HFFc6 (cell line): ENCODE measurements at regions not wholly inside any gene's neighbourhood (a gene's known extent, or its start where the extent isn't known, plus 50 kb on each side); places are given as distances from the start of the nearest gene placed in this dataset.

Experiments
- DNase-seq: peaks from one replicate; pipeline ENCODE4 v3.0.0-alpha.2; 2018
- H3K27ac Mint-ChIP-seq: 2 replicates; pipeline ENCODE4 v1.8.0; 2020; ENCODE audit warnings: mild to moderate bottlenecking, mixed read lengths
- H3K27me3 Mint-ChIP-seq: 2 replicates; pipeline ENCODE4 v1.8.0; 2021; ENCODE audit warnings: mild to moderate bottlenecking, moderate library complexity, mixed read lengths; ENCODE audit not compliant: insufficient read depth
- H3K36me3 Mint-ChIP-seq: 2 replicates; pipeline ENCODE4 v1.8.0; 2021; ENCODE audit warnings: low read depth, mixed read lengths
- H3K4me1 Mint-ChIP-seq: 2 replicates; pipeline ENCODE4 v1.8.0; 2020; ENCODE audit warnings: low read depth, mixed read lengths
- H3K4me3 Mint-ChIP-seq: 2 replicates; pipeline ENCODE4 v1.8.0; 2020; ENCODE audit warnings: mild to moderate bottlenecking, moderate library complexity, mixed read lengths
- H3K9me3 Mint-ChIP-seq: 2 replicates; pipeline ENCODE4 v1.8.0; 2020; ENCODE audit warnings: mild to moderate bottlenecking, mixed read lengths
- CTCF ChIP-seq: fragments of 200-600 bp; sonication (generic); IDR thresholded peaks from 2 replicates; pipeline ENCODE4 v1.5.0; 2021; ENCODE audit warnings: antibody characterized with exemption, mild to moderate bottlenecking

GRCh38 chr12:124377981-124378509 is 83.2 kb downstream of the RFLNA start:
- Mint-ChIP-seq H3K9me3 (no peaks in the 10 kb centered on the region), H3K36me3 (peaks cover 36% of the 10 kb centered on the region), H3K27ac (peak overlapping the region; percentile 97), H3K27me3 (peaks cover 27% of the 10 kb centered on the region), H3K4me3 (peak overlapping the region; percentile 24; the same call in 1 of the 2 replicates), H3K4me1 (peaks cover 62% of the 10 kb centered on the region)
- DNase-seq, result no peak
- TF ChIP-seq CTCF, result no peak

- H3K4me3 Mint-ChIP-seq, result no peak overlapping the region
- no peaks in the 10 kb centered on the region for H3K9me3 Mint-ChIP-seq
- TF ChIP-seq CTCF, result no peak
- no peak for DNase-seq
- peaks cover 16% of the 10 kb centered on the region for H3K27me3 Mint-ChIP-seq
- peaks cover 46% of the 10 kb centered on the region for H3K4me1 Mint-ChIP-seq
- H3K27ac Mint-ChIP-seq, result peak overlapping the region; percentile 69
- peaks cover 29% of the 10 kb centered on the region for H3K36me3 Mint-ChIP-seq
Measured at GRCh38 chr12:124376435-124376834, 81.5 kb downstream of the RFLNA start.

- DNase-seq, result no peak
- H3K27me3 Mint-ChIP-seq, result peaks cover 16% of the 10 kb centered on the region
- H3K4me3 Mint-ChIP-seq, result no peak overlapping the region
- peaks cover 45% of the 10 kb centered on the region for H3K4me1 Mint-ChIP-seq
- TF ChIP-seq CTCF, result no peak
- 0 out of 2 replicates have a peak overlapping the region, but pooled peaks have one; percentile 16 for H3K27ac Mint-ChIP-seq
- peaks cover 25% of the 10 kb centered on the region for H3K36me3 Mint-ChIP-seq
- H3K9me3 Mint-ChIP-seq, result no peaks in the 10 kb centered on the region
Measured at GRCh38 chr12:124375789-124376175, 80.9 kb downstream of the RFLNA start.

- Mint-ChIP-seq H3K4me3 (no peak overlapping the region), H3K9me3 (no peaks in the 10 kb centered on the region), H3K4me1 (peaks cover 45% of the 10 kb centered on the region), H3K27ac (peak overlapping the region; percentile 36), H3K36me3 (peaks cover 25% of the 10 kb centered on the region), H3K27me3 (peaks cover 16% of the 10 kb centered on the region)
- TF ChIP-seq CTCF, result peak; percentile 46
- DNase-seq, result no peak
Measured at GRCh38 chr12:124375141-124375788, 80.4 kb downstream of the RFLNA start.

- Mint-ChIP-seq H3K27ac (peak overlapping the region; percentile 36; the same call in 1 of the 2 replicates), H3K4me3 (no peak overlapping the region), H3K4me1 (peaks cover 45% of the 10 kb centered on the region), H3K9me3 (no peaks in the 10 kb centered on the region), H3K27me3 (peaks cover 22% of the 10 kb centered on the region), H3K36me3 (peaks cover 22% of the 10 kb centered on the region)
- no peak for TF ChIP-seq CTCF
- DNase-seq, result no peak
Measured at GRCh38 chr12:124374567-124374966, 79.7 kb downstream of the RFLNA start.
